NT2/D1 (cell line): ENCODE measurements at regions not wholly inside any gene's neighbourhood (a gene's known extent, or its start where the extent isn't known, plus 50 kb on each side); places are given as distances from the start of the nearest gene placed in this dataset.

Source experiments
- YY1 ChIP-seq: IDR thresholded peaks from 2 replicates; pipeline ENCODE4 v1.6.1; 2011; ENCODE audit not compliant: insufficient read length, insufficient read depth
- ZNF274 ChIP-seq: IDR thresholded peaks from 2 replicates; pipeline ENCODE4 v1.6.1; 2011; ENCODE audit warnings: mild to moderate bottlenecking, low read depth, low read length

- TF ChIP-seq ZNF274 (no peak), YY1 (no peak)
Observed at GRCh38 chr1:163540727-163541126, 219.0 kb downstream of the NUF2 start.
